ENCODE measurements at regions not wholly inside any gene's neighbourhood (a gene's known extent, or its start where the extent isn't known, plus 50 kb on each side); places are given as distances from the start of the nearest gene placed in this dataset.

DNA sequence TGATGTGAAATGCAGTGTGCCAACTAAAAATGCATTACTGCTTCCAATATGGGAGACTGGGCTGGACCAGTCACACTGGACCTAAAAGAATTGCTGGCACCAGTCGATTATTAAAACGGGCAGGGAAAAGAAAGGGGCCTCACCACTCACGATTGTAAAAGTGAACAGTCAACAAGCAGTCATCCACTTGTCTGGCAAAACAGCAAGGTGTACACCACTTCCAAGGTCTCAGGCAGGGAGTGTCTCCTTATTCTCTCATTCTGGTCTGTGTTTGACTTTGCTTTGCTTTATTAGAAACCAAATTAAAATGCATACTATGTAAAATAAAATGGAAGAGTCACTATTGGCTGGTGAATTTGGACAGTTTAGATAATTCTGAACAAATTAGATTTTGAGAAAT, 57.8 kb upstream of the TRPM3 start:
- DNase-seq (ENCODE audit: low read depth) = no peak

DNA sequence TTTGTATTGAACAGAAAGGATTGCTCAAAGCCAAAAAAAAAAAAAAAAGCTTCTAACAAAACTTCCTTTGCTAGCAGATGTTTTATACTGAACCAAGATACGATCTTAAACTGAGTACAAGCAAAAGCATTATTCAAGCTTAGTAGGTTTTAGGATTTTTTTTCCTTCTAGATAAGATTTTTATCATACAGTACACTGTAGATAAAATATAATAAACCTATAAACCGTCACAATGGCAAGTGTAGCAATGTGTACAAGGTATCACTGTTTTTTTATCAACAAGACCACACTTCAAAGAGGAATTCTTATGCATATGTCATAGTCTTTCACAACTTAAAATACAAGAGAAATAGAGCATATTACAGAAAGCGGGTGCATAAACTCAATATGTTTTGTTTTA, 56.5 kb upstream of the TRPM3 start:
- no peak for DNase-seq (ENCODE audit: low read depth)

DNA sequence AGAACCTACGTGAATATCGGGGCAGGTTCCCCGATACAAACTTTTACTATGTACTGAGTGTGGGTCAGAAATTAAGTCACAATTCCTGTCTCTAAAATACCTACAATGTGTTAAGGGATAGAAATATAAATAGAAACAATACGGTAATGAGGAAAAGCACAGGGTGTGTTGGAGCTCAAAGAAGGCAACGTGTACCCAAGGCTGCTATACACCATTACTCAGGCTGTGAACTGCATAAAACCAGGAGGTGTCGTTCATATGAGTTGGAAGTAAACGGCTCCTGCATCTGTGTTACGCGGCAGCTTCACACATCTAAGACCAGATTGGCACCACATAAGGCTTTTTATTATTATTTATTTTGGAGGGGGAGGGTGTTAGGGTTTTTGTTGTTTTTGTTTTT, 50.1 kb upstream of the TRPM3 start:
- DNase-seq (ENCODE audit: low read depth) = no peak

Measured in stimulated activated CD8-positive, alpha-beta memory T cell treated with anti-CD3 and anti-CD28 coated beads, Interleukin-15, amount 100 ng/mL, for 1 hour (primary cell).